Stomach (tissue), 4 donors: ENCODE measurements at regions not wholly inside any gene's neighbourhood (a gene's known extent, or its start where the extent isn't known, plus 50 kb on each side); places are given as distances from the start of the nearest gene placed in this dataset.
"Not testable (repeated sequence)": the region's sequence is repeated elsewhere in the genome, so short reads cannot be mapped to it uniquely, and the experiment has no call there.

Experiments
- POLR2A ChIP-seq, 4 donors: fragments of 450-650 bp; IDR thresholded peaks; one replicate each; pipeline ENCODE4 v1.6.1; 2016; ENCODE audit warnings: antibody characterized with exemption in 4 of 4, control low read depth in 2 of 4, mild to moderate bottlenecking in 1 of 4, moderate library complexity in 1 of 4
- POLR2AphosphoS5 ChIP-seq, 3 donors: sonication (generic); formaldehyde crosslinking; IDR thresholded peaks; one replicate each; pipeline ENCODE4 v1.6.1; 2016; ENCODE audit warnings: antibody characterized with exemption in 3 of 3
- TF ChIP-seq, protein P1 (sequence below), 7 experiments: fragments of 450-650 bp in 4 of 7; fragments of 200-600 bp in 3 of 7; sonication (generic) in 3 of 7; IDR thresholded peaks; one replicate each; pipeline ENCODE4 v1.5.1; 2016 to 2019; ENCODE audit warnings: antibody characterized with exemption in 7 of 7, control low read depth in 2 of 7, mild to moderate bottlenecking in 1 of 7

DNA sequence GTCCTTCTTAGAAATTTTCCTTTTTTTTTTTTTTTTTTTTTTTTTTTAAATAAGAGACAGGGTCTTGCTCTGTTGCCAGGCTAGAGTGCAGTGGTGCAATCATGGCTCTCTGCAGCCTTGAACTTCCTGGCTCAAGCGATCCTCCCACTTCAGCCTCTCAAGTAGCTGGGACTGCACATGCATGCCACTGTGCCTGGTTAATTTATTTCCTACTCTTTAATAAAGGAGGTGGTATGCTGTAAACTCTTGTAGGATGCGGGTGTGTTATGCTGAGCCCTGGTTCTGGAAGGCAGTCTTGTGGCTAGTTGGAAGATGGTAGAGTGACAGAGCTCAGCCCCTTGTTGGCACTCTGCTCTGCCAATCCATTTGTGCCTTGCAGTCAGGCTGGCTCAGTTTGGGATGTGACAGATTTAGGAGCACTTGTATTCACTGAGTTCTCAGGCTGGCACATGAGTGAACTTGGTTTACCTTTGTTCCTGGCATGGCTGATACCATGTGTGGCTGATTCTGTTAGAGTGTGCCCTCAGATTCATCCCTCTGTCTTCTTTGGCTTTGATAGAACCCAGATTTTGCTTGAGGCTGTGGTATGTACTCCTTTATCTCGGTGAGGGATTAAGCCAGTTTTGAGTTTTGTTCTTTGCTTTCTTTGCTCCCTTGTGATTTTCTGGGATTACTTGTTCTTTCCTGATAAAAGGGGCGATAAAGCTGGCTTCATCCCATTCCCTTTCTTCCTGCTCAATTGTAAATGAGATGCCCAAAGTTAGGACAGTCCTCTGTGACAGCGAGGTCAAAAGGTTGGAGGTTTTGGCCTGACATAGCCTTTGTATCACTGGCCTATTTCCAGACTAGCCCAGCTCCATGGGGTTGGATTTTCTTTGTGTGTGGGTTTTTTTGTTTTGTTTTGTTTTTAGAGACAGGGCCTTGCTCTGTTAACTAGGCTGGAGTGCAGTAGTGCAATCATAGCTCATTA lies 91.2 kb upstream of the CRYM start:
- TF ChIP-seq, protein P1, sequence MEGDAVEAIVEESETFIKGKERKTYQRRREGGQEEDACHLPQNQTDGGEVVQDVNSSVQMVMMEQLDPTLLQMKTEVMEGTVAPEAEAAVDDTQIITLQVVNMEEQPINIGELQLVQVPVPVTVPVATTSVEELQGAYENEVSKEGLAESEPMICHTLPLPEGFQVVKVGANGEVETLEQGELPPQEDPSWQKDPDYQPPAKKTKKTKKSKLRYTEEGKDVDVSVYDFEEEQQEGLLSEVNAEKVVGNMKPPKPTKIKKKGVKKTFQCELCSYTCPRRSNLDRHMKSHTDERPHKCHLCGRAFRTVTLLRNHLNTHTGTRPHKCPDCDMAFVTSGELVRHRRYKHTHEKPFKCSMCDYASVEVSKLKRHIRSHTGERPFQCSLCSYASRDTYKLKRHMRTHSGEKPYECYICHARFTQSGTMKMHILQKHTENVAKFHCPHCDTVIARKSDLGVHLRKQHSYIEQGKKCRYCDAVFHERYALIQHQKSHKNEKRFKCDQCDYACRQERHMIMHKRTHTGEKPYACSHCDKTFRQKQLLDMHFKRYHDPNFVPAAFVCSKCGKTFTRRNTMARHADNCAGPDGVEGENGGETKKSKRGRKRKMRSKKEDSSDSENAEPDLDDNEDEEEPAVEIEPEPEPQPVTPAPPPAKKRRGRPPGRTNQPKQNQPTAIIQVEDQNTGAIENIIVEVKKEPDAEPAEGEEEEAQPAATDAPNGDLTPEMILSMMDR (IDR thresholded peaks at IDR 0.05) = not testable (repeated sequence)
- TF ChIP-seq POLR2A, POLR2AphosphoS5 (IDR thresholded peaks at IDR 0.05): not testable (repeated sequence)
